ENCODE measurements at regions not wholly inside any gene's neighbourhood (a gene's known extent, or its start where the extent isn't known, plus 50 kb on each side); places are given as distances from the start of the nearest gene placed in this dataset.

DNA sequence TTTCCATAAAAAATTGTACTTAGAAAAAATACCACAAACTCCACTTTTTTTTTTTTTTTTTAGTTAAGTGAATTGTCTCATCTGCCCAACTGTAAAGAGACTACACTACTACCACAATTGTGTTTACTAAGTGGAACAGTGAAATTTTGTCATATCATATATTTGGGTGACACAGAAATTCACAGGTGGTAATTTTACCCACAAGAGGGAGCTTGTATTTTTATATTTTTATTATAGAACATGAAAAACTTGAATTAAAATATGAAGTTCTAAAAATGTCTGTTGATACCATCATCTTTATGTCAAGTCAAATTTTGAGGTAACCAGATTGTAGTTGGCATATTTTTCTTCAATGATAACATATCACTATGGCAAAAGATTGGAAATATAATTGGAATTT lies 329.4 kb upstream of the SOX5 start:
- DNase-seq (ENCODE audit: low spot score): no peak

- no peak for DNase-seq (ENCODE audit: low spot score)
Observed at GRCh38 chr12:24270965-24271364, 321.5 kb upstream of the SOX5 start.

GRCh38 chr12:24270464-24270863 lies 321.0 kb upstream of the SOX5 start:
- DNase-seq (ENCODE audit: low spot score): no peak

- DNase-seq (ENCODE audit: low spot score): no peak
Observed at GRCh38 chr12:24268663-24269186, 319.3 kb upstream of the SOX5 start.

GRCh38 chr12:24266982-24267381 lies 317.5 kb upstream of the SOX5 start:
- no peak for DNase-seq (ENCODE audit: low spot score)

DNA sequence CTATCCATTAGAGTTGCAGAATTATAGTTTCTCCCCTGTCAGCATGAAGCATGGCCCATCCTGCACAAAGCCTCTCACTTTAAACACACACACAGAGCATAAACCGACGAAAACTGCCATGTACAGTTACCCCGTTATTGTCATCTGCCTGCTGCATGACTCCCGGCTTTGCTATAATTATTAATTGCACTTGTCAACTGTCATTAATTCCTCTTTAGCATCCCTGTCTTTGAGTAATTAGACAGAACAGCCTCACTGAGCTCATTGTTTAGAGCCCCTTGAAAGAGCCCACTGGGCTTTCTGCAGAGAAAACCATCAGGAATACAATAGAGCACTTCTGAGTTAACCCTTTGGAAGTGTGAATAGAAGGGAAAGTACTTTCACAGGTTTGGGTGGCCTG lies 307.2 kb upstream of the SOX5 start:
- no peak for DNase-seq (ENCODE audit: low spot score)

- DNase-seq (ENCODE audit: low spot score): no peak
Observed at GRCh38 chr12:24255920-24256665, 306.6 kb upstream of the SOX5 start.

GRCh38 chr12:24252602-24253001 lies 303.1 kb upstream of the SOX5 start:
- no peak for DNase-seq (ENCODE audit: low spot score)

DNA sequence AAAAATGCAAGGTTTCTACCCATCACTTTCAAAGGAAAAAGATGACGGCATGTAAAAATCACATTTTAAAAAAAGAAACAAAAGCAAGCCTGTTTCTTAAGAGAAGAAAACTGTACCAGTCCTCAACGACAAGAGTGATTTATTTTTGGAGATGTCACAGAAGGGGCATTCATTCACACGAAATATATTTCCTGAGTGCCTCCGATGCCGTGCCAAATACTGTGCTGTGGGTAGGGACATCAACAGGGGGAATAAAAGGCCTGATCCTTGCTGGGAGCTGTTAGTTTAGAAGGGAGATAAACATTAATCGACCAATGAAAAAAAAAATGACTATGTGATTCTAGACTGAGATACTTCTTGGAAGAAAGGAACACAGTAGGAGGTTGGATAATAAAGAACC lies 297.5 kb upstream of the SOX5 start:
- DNase-seq (ENCODE audit: low spot score): no peak

DNA sequence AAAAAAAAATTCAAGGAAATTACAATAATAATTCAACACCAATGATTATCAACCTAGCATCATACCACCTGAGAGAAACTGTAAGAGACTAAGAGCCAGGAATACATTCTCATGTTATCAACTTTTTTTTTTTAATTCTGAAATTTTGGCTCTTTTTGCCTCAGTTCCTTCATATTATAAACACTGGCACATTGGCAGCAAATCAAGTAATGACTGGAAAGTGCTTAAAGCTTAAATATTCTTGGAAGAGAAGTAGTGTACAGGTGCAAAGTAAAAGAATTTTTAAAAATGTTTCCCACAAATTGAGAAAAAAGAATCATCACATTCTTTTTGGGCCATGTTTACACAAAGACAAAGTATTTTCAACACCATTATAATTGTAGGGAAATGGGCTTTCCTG lies 296.9 kb upstream of the SOX5 start:
- no peak for DNase-seq (ENCODE audit: low spot score)

- no peak for DNase-seq (ENCODE audit: low spot score)
Observed at GRCh38 chr12:24244801-24245200, 295.3 kb upstream of the SOX5 start.

GRCh38 chr12:24244231-24244630 lies 294.8 kb upstream of the SOX5 start:
- no peak for DNase-seq (ENCODE audit: low spot score)

DNA sequence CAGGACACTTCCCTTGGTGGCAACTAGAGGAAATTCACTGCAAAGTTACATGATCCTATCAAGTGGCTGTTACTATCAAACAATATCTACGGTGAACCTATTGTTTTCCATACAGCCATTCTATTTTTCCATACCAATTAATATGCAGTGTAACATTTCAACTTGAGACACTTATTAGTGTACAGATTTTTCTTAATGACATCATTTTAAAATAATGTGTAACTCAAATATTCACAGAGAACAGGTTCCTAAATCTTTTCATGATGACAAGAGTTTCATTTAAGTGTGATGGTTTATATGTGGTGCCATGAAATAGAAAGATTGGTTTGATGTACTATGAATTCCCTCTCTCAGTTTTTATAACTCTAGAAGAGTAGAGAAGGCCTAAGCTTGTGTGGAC lies 291.2 kb upstream of the SOX5 start:
- no peak for DNase-seq (ENCODE audit: low spot score)

GRCh38 chr12:24233519-24234246 lies 284.2 kb upstream of the SOX5 start:
- DNase-seq (ENCODE audit: low spot score): no peak

DNA sequence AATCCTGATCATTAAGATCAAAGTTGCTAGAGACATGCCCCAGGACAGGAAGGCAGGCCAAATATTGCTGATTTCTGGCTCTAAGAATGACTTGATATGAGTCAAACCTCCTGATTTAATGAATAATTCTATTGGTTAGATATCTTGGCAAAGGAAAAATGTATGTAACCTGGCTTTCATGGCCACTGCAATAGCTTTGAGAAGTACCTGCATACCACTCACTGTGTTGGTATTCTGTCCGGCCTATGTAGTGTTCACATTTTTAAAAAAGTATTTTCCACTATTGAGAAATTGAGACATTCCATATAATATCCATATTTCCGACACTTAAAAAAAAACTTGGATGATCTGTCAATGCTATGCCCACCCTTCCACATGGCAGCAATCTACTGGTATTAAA lies 283.1 kb upstream of the SOX5 start:
- no peak for DNase-seq (ENCODE audit: low spot score)

- DNase-seq (ENCODE audit: low spot score): no peak
Observed at GRCh38 chr12:24231298-24231697, 281.8 kb upstream of the SOX5 start.

- DNase-seq (ENCODE audit: low spot score): no peak
Observed at GRCh38 chr12:24230061-24230701, 280.7 kb upstream of the SOX5 start.

- DNase-seq (ENCODE audit: low spot score): no peak
Observed at GRCh38 chr12:24229031-24229700, 279.7 kb upstream of the SOX5 start.

- DNase-seq (ENCODE audit: low spot score): no peak
Observed at GRCh38 chr12:24228371-24228770, 278.9 kb upstream of the SOX5 start.

GRCh38 chr12:24227551-24227950 lies 278.1 kb upstream of the SOX5 start:
- DNase-seq (ENCODE audit: low spot score): no peak

- DNase-seq (ENCODE audit: low spot score): no peak
Observed at GRCh38 chr12:24226745-24227350, 277.4 kb upstream of the SOX5 start.

- DNase-seq (ENCODE audit: low spot score): no peak
Observed at GRCh38 chr12:24224401-24224800, 274.9 kb upstream of the SOX5 start.

All from putamen (tissue), 1 donor.